CD4-positive, CD25-positive, alpha-beta regulatory T cell (primary cell): ENCODE measurements at regions not wholly inside any gene's neighbourhood (a gene's known extent, or its start where the extent isn't known, plus 50 kb on each side); places are given as distances from the start of the nearest gene placed in this dataset.
"Not testable (repeated sequence)": the region's sequence is repeated elsewhere in the genome, so short reads cannot be mapped to it uniquely, and the experiment has no call there.

Source experiments
- ATAC-seq, 2 donors: fragments of 150-1000 bp; cut with Tn5 transposase; one replicate each; pipeline ENCODE4 v1.10.0; 2021; ENCODE audit warnings: low read depth in 2 of 2, moderate number of reproducible peaks in 2 of 2, moderate library complexity in 1 of 2
- DNase-seq, 3 donors: peaks; one replicate each; pipeline versions ENCODE4 v3.0.0 to v3.0.0-alpha.2; 2012 to 2022; ENCODE audit warnings: mixed read lengths in 1 of 3
- H3K27ac ChIP-seq: one replicate; pipeline ENCODE4 v1.7.0; 2013; ENCODE audit warnings: mild to moderate bottlenecking, low read length; ENCODE audit not compliant: insufficient read depth, poor library complexity, severe bottlenecking
- H3K27me3 ChIP-seq: one replicate; pipeline ENCODE4 v1.7.0; 2013; ENCODE audit warnings: low read length; ENCODE audit not compliant: control insufficient read depth, insufficient read depth
- H3K36me3 ChIP-seq: one replicate; pipeline ENCODE4 v1.7.0; 2013; ENCODE audit warnings: mild to moderate bottlenecking, low read length, moderate library complexity; ENCODE audit not compliant: control insufficient read depth, insufficient read depth
- H3K4me1 ChIP-seq: 2 replicates; pipeline ENCODE4 v1.7.0; 2013; ENCODE audit warnings: mild to moderate bottlenecking, low read length; ENCODE audit not compliant: insufficient read depth, control insufficient read depth, poor library complexity, severe bottlenecking
- H3K4me3 ChIP-seq: one replicate; pipeline ENCODE4 v1.7.0; 2013; ENCODE audit warnings: low read depth, mild to moderate bottlenecking, low read length, moderate library complexity
- H3K9me3 ChIP-seq, 2 experiments: 1 replicate in 1 of 2; 2 replicates in 1 of 2; pipeline ENCODE4 v1.7.0; 2013; ENCODE audit warnings: low read length in 2 of 2, mild to moderate bottlenecking in 1 of 2, moderate library complexity in 1 of 2; ENCODE audit not compliant: control insufficient read depth in 2 of 2
- H3K27ac Mint-ChIP-seq, 3 donors: one replicate each; pipeline ENCODE4 v1.8.0; 2020 to 2022; ENCODE audit warnings: mild to moderate bottlenecking in 3 of 3, mixed read lengths in 3 of 3, moderate library complexity in 2 of 3
- H3K27me3 Mint-ChIP-seq: one replicate; pipeline ENCODE4 v1.8.0; 2022; ENCODE audit warnings: mild to moderate bottlenecking, mixed read lengths
- H3K36me3 Mint-ChIP-seq: one replicate; pipeline ENCODE4 v1.8.0; 2020; ENCODE audit warnings: mixed read lengths
- H3K4me1 Mint-ChIP-seq, 4 donors: one replicate each; pipeline ENCODE4 v1.8.0; 2020 to 2022; ENCODE audit warnings: mixed read lengths in 4 of 4, mild to moderate bottlenecking in 1 of 4
- H3K4me3 Mint-ChIP-seq, 4 donors: one replicate each; pipeline ENCODE4 v1.8.0; 2020 to 2022; ENCODE audit warnings: mild to moderate bottlenecking in 4 of 4, mixed read lengths in 4 of 4, moderate library complexity in 3 of 4
- H3K9me3 Mint-ChIP-seq, 7 donors: one replicate each; pipeline ENCODE4 v1.8.0; 2020 to 2022; ENCODE audit warnings: mixed read lengths in 7 of 7, mild to moderate bottlenecking in 3 of 7, moderate library complexity in 2 of 7

DNA sequence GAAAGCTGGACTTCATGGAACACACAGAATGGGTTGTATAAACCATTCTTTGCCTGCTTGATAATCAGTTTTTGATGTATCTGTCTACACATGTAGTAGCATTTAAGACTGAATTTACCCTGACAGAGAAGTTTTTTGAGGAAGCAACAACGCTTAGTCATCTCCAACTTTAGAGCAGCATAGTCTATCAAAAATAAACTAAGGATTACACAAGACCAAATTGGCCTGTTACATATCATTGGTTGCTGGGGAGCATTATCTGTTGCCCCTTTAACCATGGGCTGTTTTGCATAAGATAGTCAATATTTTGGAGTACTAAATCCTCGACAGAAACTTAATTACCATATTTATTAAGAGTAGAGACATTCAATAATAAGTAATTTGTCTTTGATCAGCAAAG is 347.4 kb downstream of the FAM47B start:
- Mint-ChIP-seq H3K27ac (no peak overlapping the region), H3K27me3 (no peaks in the 10 kb centered on the region), H3K4me1 (no peaks in the 10 kb centered on the region), H3K9me3 (peaks cover 0 to 12% (median 0%) of the 10 kb centered on the region in 7 donors), H3K4me3 (no peak overlapping the region), H3K36me3 (no peaks in the 10 kb centered on the region)
- Histone ChIP-seq H3K4me1 (no peaks in the 10 kb centered on the region), H3K36me3 (no peaks in the 10 kb centered on the region), H3K27me3 (no peaks in the 10 kb centered on the region), H3K4me3 (no peak overlapping the region), H3K9me3 (no peaks in the 10 kb centered on the region), H3K27ac (no peak overlapping the region)
- no peak for ATAC-seq
- DNase-seq: no peak

- no peaks in the 10 kb centered on the region for H3K36me3 Mint-ChIP-seq
- no peaks in the 10 kb centered on the region for H3K4me1 Mint-ChIP-seq
- ATAC-seq: no peak
- H3K27ac Mint-ChIP-seq: no peak overlapping the region
- H3K9me3 ChIP-seq: no peaks in the 10 kb centered on the region
- H3K27ac ChIP-seq: no peak overlapping the region
- no peaks in the 10 kb centered on the region for H3K27me3 Mint-ChIP-seq
- H3K4me3 Mint-ChIP-seq: no peak overlapping the region
- DNase-seq: no peak
- H3K36me3 ChIP-seq: no peaks in the 10 kb centered on the region
- H3K27me3 ChIP-seq: no peaks in the 10 kb centered on the region
- H3K4me3 ChIP-seq: no peak overlapping the region
- no peaks in the 10 kb centered on the region for H3K4me1 ChIP-seq
- H3K9me3 Mint-ChIP-seq: peaks cover 0 to 10% (median 0%) of the 10 kb centered on the region in 7 donors
Observed at GRCh38 chrX:35291013-35291412, 348.4 kb downstream of the FAM47B start.

GRCh38 chrX:35292522-35292921 is 349.9 kb downstream of the FAM47B start:
- Histone ChIP-seq H3K4me1 (no peaks in the 10 kb centered on the region), H3K36me3 (no peaks in the 10 kb centered on the region), H3K27me3 (no peaks in the 10 kb centered on the region), H3K27ac (no peak overlapping the region), H3K9me3 (no peaks in the 10 kb centered on the region), H3K4me3 (no peak overlapping the region)
- H3K27me3 Mint-ChIP-seq: no peaks in the 10 kb centered on the region
- H3K4me1 Mint-ChIP-seq: no peaks in the 10 kb centered on the region
- DNase-seq (no peak), ATAC-seq (no peak)
- H3K27ac Mint-ChIP-seq: no peak overlapping the region
- H3K9me3 Mint-ChIP-seq: peaks cover 0 to 4% (median 0%) of the 10 kb centered on the region in 7 donors
- H3K4me3 Mint-ChIP-seq: no peak overlapping the region
- no peaks in the 10 kb centered on the region for H3K36me3 Mint-ChIP-seq

GRCh38 chrX:35305037-35305436 is 362.4 kb downstream of the FAM47B start:
- H3K4me3 Mint-ChIP-seq, H3K4me1 Mint-ChIP-seq, H3K9me3 ChIP-seq, H3K36me3 ChIP-seq, H3K4me1 ChIP-seq, DNase-seq, H3K27me3 ChIP-seq, H3K36me3 Mint-ChIP-seq, H3K4me3 ChIP-seq, H3K27ac ChIP-seq, ATAC-seq, H3K27me3 Mint-ChIP-seq, H3K27ac Mint-ChIP-seq: not testable (repeated sequence)
- peaks cover 0 to 14% (median 3%) of the 10 kb centered on the region in 7 donors for H3K9me3 Mint-ChIP-seq

DNA sequence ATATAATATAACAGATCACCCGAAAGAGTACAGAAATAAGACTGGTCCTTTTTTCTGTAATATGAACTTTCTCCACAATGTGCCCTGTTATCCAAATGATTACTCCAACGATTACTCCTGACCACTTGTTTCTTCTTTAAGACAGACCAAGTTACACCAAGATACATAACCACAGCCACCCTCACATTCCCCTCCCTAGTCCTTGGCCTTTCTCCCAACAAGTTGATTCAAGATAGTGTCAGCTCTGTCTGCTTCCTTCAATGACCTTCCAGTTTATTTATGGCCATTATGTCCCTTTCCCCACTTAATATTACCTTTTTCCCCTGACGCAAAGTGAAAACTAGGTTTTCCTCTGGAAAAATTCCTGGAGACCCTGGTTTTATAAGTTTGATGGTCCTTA is 397.2 kb downstream of the FAM47B start:
- Histone ChIP-seq H3K27ac (no peak overlapping the region), H3K27me3 (no peaks in the 10 kb centered on the region), H3K4me1 (no peaks in the 10 kb centered on the region), H3K36me3 (no peaks in the 10 kb centered on the region), H3K4me3 (no peak overlapping the region), H3K9me3 (no peaks in the 10 kb centered on the region)
- Mint-ChIP-seq H3K36me3 (no peaks in the 10 kb centered on the region), H3K4me3 (no peak overlapping the region), H3K27ac (no peak overlapping the region), H3K9me3 (peaks cover 0 to 4% (median 0%) of the 10 kb centered on the region in 7 donors), H3K27me3 (no peaks in the 10 kb centered on the region), H3K4me1 (no peaks in the 10 kb centered on the region)
- DNase-seq (no peak), ATAC-seq (no peak)

DNA sequence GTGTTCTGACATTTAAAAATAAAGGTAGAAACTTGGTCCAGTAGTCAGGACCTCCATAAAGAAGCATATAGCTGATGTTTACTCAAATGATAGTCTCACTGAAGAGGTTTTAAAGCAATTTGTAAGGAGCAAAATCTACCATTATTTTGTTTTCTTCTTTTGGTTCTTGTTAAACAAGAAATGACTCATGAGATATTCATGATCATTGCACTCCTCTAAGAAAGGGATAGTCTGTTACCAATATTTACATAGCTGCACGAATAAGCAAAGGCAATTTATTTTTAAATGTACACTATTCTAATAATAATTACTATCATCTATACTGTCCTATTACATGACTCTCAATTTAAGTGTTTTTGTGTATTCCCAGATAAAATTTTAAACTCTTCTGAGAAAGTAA is 397.9 kb downstream of the FAM47B start:
- Mint-ChIP-seq H3K4me3 (no peak overlapping the region), H3K4me1 (no peaks in the 10 kb centered on the region), H3K27ac (no peak overlapping the region), H3K27me3 (no peaks in the 10 kb centered on the region), H3K36me3 (no peaks in the 10 kb centered on the region), H3K9me3 (peaks cover 0 to 2% (median 0%) of the 10 kb centered on the region in 7 donors)
- Histone ChIP-seq H3K36me3 (no peaks in the 10 kb centered on the region), H3K27me3 (no peaks in the 10 kb centered on the region), H3K4me3 (no peak overlapping the region), H3K4me1 (no peaks in the 10 kb centered on the region), H3K27ac (no peak overlapping the region), H3K9me3 (peaks cover 0 to 3% of the 10 kb centered on the region in 2 experiments)
- ATAC-seq: no peak
- no peak for DNase-seq

DNA sequence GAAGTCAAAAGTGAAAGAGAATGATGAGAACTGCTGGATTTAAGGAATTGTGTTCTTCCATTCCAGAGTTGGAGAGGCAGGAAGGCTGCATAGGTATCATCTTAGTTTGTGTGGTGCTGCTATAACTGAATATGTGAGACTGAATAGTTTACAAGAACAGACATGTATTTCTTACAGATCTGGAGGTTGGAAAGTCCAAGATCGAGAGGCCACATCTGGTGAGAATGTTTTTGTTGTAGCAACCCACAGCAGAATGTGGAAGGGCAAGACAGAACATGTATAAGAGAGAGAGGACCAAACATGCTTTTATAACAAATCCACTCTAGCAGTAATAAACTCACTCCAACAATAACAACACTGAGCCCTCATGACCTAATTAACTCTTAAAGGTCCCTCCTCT is 408.6 kb downstream of the FAM47B start:
- DNase-seq (no peak), ATAC-seq (no peak)
- no peaks in the 10 kb centered on the region for H3K36me3 ChIP-seq
- no peaks in the 10 kb centered on the region for H3K4me1 Mint-ChIP-seq
- H3K27ac Mint-ChIP-seq: no peak overlapping the region
- H3K9me3 ChIP-seq: no peaks in the 10 kb centered on the region
- H3K27me3 Mint-ChIP-seq: no peaks in the 10 kb centered on the region
- H3K9me3 Mint-ChIP-seq: peaks cover 1 to 17% (median 3%) of the 10 kb centered on the region in 7 donors
- no peak overlapping the region for H3K4me3 ChIP-seq
- H3K4me1 ChIP-seq: no peaks in the 10 kb centered on the region
- no peaks in the 10 kb centered on the region for H3K36me3 Mint-ChIP-seq
- no peak overlapping the region for H3K4me3 Mint-ChIP-seq
- H3K27ac ChIP-seq: no peak overlapping the region
- no peaks in the 10 kb centered on the region for H3K27me3 ChIP-seq

- ATAC-seq: no peak
- Histone ChIP-seq H3K9me3 (no peaks in the 10 kb centered on the region), H3K4me3 (no peak overlapping the region), H3K36me3 (no peaks in the 10 kb centered on the region), H3K4me1 (no peaks in the 10 kb centered on the region), H3K27me3 (no peaks in the 10 kb centered on the region), H3K27ac (no peak overlapping the region)
- H3K9me3 Mint-ChIP-seq: peaks cover 1 to 13% (median 3%) of the 10 kb centered on the region in 7 donors
- H3K4me1 Mint-ChIP-seq: no peaks in the 10 kb centered on the region
- no peaks in the 10 kb centered on the region for H3K36me3 Mint-ChIP-seq
- no peaks in the 10 kb centered on the region for H3K27me3 Mint-ChIP-seq
- H3K4me3 Mint-ChIP-seq: no peak overlapping the region
- DNase-seq: no peak
- H3K27ac Mint-ChIP-seq: no peak overlapping the region
Observed at GRCh38 chrX:35351795-35352483, 409.3 kb downstream of the FAM47B start.
